ENCODE measurements at regions not wholly inside any gene's neighbourhood (a gene's known extent, or its start where the extent isn't known, plus 50 kb on each side); places are given as distances from the start of the nearest gene placed in this dataset.

GRCh38 chrX:16222151-16222550, 54.9 kb downstream of the MAGEB17 start:
- no peak for DNase-seq

DNA sequence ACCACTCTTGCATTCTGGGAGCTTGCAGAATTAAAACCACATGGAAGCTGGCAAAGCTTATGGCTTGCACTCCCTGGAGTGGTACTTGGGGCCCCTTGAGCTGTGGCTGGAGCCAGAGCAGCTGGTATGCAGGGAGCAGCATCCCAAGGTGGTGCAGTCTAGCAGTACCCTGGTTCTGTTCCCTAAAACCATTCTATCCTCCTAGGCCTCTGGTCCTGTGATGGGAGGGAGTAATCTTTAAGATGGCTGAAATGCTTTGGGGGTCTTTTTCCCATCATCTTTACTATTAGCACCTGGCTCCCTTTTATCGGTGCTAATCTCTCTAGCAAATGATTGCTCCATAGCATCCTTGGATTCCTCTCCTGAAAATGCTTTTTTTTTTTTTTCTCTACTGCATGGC, 56.1 kb downstream of the MAGEB17 start:
- no peak for DNase-seq

DNA sequence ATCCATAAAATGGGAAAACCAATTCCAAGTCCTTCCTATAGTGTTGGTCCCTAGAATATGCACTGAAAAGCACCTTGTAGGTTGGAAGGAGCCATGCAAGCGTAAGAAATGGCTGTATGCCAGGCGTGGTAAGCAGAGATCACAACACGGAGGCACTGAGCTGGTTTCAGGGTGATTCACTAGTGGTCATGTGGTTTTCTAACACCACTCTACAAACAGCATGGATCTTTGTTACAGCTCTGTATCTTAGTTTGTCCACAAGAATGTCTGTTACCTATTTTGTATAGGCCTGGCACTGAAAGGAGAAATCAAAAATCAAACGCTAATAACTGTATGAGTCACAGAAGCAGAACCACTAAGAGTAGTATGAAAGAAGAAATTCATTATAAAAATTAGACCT, 71.9 kb downstream of the MAGEB17 start:
- DNase-seq = no peak

GRCh38 chrX:16240231-16240905, 73.1 kb downstream of the MAGEB17 start:
- DNase-seq = no peak

DNA sequence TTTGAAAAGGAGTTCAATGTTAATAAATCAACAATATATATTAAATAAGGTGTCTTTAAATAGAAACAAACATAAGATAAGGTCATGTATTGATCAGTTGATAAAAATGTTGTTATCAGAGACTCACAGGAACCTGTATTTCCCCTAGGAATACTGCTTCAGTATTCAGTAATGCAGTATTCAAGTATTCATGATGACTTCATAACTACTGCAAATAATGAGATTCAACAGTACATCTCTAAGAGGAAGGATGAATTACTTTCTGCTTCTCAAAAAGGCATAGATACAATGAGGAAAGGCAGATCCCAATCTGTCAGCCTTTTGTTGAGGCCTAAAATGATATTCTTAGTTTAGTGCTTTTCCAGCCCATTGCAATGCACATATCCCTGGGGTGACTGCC, 73.7 kb downstream of the MAGEB17 start:
- no peak for DNase-seq

DNA sequence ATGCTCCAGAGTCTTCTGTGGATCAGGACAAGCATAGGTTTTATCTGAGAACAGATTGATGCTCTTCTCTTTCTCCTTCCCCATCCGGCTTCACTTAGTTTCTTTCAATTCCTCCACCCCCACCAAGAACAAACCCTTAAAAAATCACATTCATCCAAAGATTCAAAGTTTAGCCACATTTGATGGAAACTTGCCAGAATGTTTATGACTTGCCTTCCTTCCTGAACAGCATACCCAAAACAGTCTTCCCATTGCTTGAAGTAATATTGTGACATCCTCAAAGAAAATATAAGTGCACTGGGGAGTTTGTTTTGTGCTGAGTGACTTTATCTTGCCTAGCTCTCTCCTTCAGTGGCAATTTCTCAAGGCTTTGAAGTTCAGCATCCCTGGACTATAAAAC, 83.0 kb downstream of the MAGEB17 start:
- DNase-seq = no peak

DNA sequence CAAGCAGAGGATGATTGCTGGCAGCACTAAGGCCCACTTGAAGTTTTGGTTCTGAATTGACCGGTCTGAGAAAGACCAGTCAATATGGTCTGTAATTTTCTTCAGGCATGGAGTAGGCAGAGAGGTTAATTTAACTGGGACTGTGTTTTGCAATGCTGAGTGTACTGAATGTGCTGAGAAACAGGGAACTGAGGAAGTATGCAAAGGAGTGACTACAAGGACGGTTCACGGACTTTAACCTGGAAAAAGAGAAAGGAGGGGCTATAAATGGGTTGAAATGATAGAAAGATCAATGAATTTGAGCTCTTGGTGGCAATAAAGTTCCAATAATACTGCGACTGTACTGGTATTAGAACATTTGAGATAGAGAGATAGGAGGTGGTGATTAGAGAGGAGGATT, 84.5 kb downstream of the MAGEB17 start:
- DNase-seq = no peak

DNA sequence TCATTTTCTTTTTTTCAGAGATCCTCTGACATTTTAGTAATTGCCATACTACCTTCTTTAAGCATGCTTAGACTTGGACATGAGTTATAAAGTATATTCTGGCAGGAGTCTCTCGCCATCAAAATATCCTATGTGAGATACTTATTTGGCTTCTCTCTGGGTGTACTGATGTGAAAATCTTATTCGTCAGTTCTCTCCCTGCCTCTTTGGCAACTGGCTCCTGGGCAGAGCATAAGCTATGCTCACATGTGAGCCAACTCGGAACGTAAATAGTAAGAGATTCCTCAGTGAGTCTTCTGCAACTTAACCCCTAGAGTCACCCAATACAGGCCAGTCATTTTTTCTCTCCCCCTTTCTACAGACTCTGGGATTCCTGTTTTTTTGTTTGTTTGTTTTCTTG, 91.6 kb downstream of the MAGEB17 start:
- DNase-seq = no peak

DNA sequence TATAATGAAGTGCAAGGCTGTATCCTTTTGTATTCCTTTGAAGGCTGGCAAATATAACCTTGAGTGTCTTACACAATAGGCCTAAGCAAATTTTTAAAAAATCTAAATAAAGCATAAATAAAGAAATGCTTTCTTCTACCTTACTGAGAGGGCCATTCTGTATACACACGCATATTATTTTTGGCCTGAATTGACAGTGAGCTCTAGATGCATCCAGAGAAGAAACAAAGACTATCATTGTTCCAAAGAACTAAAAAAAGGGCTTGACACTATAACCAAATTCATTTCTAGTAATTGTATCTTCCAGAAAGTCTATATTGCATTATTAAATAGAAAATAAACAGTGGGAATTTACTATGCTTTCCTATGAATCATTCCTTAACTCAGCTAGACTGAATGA, 100.2 kb downstream of the MAGEB17 start:
- DNase-seq = no peak

GRCh38 chrX:16268206-16268605, 100.9 kb downstream of the MAGEB17 start:
- DNase-seq = no peak

- DNase-seq = no peak
Observed at GRCh38 chrX:16278927-16279326, 111.6 kb downstream of the MAGEB17 start.

- DNase-seq = no peak
Observed at GRCh38 chrX:16282209-16282608, 114.9 kb downstream of the MAGEB17 start.

DNA sequence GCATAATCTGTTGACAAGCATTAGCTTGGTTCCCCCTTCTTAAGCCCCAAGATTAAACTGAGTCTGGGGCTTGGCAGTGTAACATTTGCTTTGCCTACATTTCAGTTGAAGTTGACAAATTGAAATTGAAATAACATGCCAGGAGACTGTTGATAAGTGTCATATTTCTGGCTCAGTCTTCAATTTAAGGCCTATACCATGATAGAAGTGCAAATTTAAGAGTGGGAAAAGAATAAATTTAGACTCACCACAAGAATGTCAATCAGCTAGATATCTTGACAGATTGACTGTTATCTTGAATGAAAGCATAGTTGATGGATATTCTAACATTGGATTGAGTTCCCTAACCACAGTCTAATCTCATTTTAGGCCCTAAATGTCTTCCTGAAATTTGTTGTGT, 117.6 kb downstream of the MAGEB17 start:
- no peak for DNase-seq

- DNase-seq = no peak
Observed at GRCh38 chrX:16290997-16291396, 123.7 kb downstream of the MAGEB17 start.

- no peak for DNase-seq
Observed at GRCh38 chrX:16300831-16301230, 133.6 kb downstream of the MAGEB17 start.

- DNase-seq = no peak
Observed at GRCh38 chrX:16304751-16305150, 137.5 kb downstream of the MAGEB17 start.

GRCh38 chrX:16305187-16305586, 137.9 kb downstream of the MAGEB17 start:
- no peak for DNase-seq

DNA sequence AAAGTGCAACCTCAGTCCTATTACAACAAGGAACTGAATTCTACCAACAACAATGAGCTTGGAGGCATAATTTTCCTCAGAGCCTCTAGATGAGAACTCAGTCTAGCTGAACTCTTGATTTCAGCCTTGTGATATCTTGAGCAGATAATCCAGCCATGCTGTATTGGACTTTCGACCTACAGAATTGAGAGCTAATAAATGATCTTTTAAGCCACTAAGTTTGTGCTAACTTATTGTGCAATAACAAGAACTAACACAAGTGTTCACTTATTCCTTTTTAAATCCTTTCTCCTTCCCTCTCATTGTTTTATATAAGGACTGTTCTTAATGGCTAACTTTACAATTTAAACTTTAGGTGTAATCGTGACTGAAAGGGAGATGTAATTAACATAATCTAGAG, 140.7 kb downstream of the MAGEB17 start:
- no peak for DNase-seq

DNA sequence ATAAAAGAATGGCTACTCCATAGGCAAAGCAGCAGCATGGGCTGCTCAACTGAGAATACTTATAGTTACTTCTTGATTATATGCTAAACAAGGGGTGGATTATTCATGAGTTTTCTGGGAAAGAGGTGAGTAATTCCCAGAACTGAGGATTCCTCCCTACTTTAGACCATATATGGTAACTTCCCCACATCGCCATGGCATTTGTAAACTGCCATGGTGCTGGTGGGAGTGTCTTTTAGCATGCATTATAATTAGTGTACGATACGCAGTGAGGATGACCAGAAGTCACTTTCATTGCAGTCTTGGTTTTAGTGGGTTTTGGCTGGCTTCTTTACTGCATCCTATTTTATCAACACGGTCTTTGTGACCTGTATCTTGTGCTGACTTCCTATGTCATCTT, 141.5 kb downstream of the MAGEB17 start:
- DNase-seq = no peak

GRCh38 chrX:16310326-16310725, 143.0 kb downstream of the MAGEB17 start:
- DNase-seq = no peak

GRCh38 chrX:16311671-16312070, 144.4 kb downstream of the MAGEB17 start:
- DNase-seq = no peak

DNA sequence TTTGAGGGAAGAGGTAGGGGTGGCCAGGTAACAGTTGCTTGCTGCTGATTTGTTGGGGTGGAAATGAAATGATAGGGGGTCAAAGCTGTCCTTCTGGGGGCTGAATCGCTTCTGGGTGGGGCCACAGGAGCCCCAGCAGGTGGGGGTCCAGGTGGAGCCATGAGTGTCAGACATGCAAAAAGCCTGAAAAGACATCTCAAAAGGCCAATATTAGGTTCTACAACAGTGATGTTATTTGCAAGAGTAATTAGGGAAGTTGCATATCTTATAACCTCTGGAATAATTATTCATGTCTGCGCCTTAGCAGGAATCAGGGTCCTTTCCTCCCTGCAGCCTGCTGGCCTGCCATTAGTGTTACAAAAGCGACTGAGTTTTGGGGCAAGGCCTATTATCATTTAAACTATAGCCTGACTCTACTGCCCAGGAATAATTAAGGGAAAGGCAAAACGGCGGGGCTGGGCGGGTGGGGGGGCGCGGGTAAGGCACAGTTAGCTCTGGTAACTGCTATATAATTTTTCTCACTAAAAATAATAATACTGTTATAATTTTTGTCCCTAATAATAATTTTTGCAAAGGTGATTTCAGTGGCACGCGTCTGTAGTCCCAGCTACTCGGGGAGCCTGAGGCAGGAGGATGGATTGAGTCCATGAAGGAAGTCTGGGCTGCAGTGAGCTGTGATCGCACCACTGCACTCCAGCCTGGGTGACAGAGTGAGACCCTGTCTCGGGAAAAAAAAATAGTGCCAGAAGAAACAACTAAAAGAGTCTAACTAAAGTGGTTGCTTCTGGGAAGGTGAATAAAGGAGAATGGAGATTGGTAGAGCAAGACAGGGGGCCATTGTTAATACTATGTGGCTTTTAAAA, 145.7 kb downstream of the MAGEB17 start:
- no peak for DNase-seq

DNA sequence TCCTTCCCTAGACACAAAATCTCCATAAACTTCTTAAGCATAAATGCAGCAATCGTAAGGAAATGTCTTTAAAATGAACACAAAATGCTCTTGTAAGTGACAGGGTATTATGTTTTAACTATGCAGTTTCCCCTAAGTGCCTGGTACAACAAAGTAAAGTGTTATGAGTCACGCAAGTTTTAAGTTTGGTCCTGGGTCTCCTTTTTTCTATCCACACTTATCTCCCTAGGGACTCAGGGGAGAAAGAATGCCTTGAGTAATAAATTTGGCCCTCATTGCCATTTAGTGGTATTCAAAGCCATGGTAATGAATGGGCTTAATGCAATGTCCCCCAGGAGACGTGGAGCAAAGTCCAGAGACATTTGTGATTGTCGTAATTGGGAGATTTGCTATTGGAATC, 149.1 kb downstream of the MAGEB17 start:
- no peak for DNase-seq

GRCh38 chrX:16319929-16320328, 152.6 kb downstream of the MAGEB17 start:
- no peak for DNase-seq
